IPS-18c (cell line): ENCODE measurements at regions not wholly inside any gene's neighbourhood (a gene's known extent, or its start where the extent isn't known, plus 50 kb on each side); places are given as distances from the start of the nearest gene placed in this dataset.

Experiments
- H3K4me3 ChIP-seq: 2 replicates; pipeline ENCODE4 v1.7.0; 2013; ENCODE audit warnings: low read depth, mild to moderate bottlenecking, low read length, moderate library complexity; ENCODE audit not compliant: insufficient read depth
- H3K9me3 ChIP-seq: one replicate; pipeline ENCODE4 v1.6.1; 2013; ENCODE audit warnings: mild to moderate bottlenecking, low read length, moderate library complexity; ENCODE audit not compliant: control insufficient read depth, insufficient read depth

DNA sequence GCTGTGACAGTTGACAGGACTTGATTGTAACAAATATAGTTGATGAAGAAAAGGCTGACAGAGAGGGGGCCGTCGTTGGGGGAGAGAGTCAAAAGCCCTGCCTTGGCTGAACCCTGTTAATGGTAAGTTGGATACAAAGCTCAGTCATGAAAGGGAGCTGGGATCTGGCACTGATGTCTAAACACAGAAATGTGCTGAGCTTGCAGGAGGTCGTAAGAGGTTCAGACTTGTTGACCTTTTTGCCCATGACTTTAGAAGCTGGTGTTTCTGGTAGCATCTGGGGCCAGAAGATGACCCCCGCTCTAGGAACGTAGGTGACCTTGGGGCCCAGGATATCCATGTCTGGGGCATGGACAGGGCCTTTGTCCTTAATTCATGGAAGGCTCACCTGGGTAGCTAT is 294.7 kb downstream of the TCF7L2 start:
- Histone ChIP-seq H3K9me3 (no peaks in the 10 kb centered on the region), H3K4me3 (no peak overlapping the region)

DNA sequence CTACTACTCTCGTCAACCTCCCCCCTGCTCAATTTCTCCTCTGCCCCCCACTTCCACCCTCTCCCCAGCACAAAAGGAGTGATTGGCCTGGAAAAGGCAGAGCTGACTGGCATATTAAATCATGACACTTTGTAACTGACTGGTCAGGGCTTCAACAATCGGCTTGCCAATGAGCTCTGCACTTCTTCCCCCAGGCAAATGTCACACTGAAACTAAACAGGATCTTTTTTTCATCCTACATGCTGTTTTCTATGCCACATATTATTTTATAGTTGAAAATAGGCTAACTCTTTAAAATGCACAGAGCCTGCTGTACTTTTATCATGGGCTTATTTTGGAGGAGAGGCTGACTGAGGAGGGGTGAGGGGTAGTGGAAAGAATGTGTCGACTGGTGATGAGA is 295.2 kb downstream of the TCF7L2 start:
- H3K9me3 ChIP-seq, result no peaks in the 10 kb centered on the region

DNA sequence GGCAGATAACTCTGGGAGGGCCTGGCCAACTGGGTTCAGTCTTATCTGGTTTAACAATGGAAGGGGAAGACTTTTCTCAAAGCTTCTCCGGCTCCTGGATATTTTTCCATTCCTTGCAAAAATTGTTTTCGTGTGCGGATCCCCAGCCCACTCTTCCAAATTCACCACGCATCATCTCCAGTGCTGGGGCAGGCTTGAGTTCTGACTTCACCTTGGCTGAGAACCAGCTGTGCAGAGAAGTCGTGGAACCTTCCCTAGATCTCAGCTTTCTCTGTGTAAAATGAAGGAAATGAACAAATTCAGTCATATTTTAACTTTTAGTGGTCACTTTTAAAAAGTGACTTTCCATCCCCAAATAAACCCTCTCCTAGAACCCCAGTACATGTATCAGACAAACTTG is 297.0 kb downstream of the TCF7L2 start:
- no peaks in the 10 kb centered on the region for H3K9me3 ChIP-seq
- no peak overlapping the region for H3K4me3 ChIP-seq

More for the DNA sequence above, 295.2 kb downstream of the TCF7L2 start:
- no peak overlapping the region for H3K4me3 ChIP-seq

DNA sequence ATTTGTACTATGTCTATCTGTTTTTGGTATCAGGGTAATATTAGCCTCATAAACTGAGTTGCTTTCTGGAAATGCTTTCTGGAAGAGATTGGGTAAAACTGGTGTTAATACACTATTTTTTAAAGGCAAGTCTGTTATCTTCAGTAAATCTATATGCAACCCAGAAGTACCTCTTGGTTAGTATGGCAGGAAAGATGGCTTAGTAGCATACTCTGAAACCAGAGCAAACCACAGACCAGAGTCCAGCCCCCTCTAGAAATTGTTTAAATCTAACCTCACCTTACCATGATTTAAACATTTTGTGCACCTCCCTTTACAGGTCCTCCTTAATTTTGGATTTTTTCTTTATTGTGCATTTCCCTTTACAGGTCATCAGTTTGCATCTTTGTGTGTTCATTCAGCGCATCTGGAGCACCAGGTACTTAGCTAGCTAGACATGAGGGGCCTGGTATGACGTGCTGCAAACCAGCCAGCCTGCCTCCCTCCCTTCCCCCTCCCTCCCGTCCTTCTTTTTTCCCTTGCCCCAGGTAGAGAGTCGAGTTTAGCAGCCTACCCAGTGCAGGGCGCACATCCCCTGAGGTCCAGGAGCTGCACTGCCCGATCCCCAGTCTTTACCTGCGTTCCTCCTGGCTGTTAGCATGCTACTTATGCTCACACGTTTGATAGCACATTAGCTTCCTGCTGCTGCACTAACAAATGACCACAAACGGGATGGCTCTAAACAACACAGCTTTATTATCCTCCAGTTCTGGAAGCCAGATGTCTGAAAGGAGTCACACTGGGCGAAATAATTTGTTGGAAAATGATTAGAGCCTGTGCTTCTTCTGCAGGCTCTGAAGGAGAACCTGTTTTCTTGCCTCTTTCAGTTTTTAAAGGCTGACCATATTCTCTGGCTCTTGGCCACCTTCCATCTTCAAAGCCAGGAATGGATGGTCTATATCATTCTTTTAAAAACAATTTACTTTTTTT is 299.9 kb upstream of the HABP2 start:
- H3K4me3 ChIP-seq, result no peak overlapping the region
- no peaks in the 10 kb centered on the region for H3K9me3 ChIP-seq

- H3K9me3 ChIP-seq, result no peaks in the 10 kb centered on the region
- H3K4me3 ChIP-seq, result no peak overlapping the region
These were observed 293.2 kb upstream of the HABP2 start for GRCh38 chr10:113259576-113260226.

DNA sequence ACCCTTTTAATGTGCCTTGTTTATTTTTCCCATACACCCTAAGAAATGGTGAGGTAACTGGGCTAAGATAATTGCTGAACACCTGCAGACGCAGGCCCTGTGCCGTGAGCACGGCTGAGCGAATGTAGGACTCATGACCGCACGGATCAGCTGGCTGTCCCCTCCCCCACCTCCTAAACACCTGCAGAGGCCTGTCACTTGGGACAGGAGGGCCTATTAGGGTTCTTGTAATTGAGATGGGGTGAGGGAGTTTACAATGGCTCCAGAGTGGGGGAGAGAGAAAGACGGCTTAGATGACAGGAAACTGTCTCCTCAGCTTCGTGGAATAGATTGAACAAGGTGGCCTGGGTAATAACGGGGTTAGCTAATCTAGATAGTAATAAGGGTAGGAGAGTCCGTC is 291.7 kb upstream of the HABP2 start:
- H3K4me3 ChIP-seq, result no peak overlapping the region
- no peaks in the 10 kb centered on the region for H3K9me3 ChIP-seq

DNA sequence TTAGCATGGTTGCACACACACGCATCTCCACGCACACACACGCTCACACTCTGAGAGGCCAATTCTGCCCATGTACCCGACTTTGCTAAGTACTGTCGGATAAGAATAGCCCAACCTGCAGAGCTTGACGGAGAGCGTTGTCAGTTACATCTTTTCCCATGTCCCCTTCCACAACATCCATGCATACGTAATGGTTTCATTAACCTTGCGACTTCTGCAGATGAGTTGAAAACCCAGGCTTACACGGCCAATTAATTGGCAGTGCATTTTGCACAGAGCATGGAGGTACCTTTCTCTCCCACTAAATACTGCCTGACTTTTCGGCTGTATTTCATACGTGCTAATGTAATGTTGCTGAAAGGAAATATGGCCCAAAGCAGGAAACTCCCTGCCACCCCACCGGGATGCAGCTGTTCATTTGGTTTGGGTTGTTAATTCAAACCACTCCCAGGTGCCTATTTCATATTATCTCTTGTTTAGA is 291.2 kb upstream of the HABP2 start:
- Histone ChIP-seq H3K4me3 (no peak overlapping the region), H3K9me3 (no peaks in the 10 kb centered on the region)

DNA sequence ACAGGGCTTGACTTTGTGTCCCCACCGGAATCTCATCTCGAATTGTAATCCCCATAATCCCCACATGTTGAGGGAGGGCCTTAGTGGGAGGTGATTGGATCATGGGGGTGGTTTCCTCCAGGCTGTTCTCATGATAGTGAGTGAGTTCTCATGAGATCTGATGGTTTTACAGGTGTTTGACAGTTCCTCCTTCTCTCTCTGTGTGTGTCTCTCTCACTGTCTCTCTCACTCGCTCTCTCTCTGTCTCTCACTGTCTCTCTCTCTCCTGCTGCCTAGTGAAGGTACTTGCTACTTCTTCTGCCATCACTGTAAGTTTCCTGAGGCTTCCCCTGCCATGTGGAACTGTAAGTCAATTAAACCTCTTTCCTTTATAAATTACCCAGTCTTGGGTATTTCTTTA is 289.8 kb upstream of the HABP2 start:
- no peak overlapping the region for H3K4me3 ChIP-seq
- no peaks in the 10 kb centered on the region for H3K9me3 ChIP-seq

GRCh38 chr10:113264333-113265131 is 288.3 kb upstream of the HABP2 start:
- Histone ChIP-seq H3K4me3 (no peak overlapping the region), H3K9me3 (no peaks in the 10 kb centered on the region)

DNA sequence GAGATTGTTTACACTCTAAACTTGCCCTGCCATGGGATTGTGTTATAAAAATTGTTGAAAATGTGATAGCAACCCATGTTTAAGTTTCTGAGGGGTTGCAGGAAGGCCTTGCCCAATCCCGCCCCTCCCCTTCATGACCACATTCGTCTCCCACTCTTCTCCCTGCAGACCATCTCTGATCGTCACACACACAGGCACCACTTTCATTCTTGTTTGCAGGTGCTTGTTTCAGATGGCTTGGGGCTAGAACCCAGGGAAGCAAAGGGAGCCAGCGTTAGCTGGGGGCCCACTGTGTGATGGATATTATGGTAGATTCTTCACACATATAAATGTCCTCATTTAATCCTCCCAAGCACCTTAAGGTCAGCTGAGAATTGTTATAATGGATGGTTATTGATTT is 286.7 kb upstream of the HABP2 start:
- Histone ChIP-seq H3K4me3 (no peak overlapping the region), H3K9me3 (no peaks in the 10 kb centered on the region)

GRCh38 chr10:113267619-113268562 is 285.0 kb upstream of the HABP2 start:
- H3K4me3 ChIP-seq, result no peak overlapping the region

GRCh38 chr10:113269333-113269732 is 283.5 kb upstream of the HABP2 start:
- H3K9me3 ChIP-seq, result no peaks in the 10 kb centered on the region
- H3K4me3 ChIP-seq, result no peak overlapping the region

More at GRCh38 chr10:113267619-113268562, 285.0 kb upstream of the HABP2 start:
- H3K9me3 ChIP-seq, result no peaks in the 10 kb centered on the region

DNA sequence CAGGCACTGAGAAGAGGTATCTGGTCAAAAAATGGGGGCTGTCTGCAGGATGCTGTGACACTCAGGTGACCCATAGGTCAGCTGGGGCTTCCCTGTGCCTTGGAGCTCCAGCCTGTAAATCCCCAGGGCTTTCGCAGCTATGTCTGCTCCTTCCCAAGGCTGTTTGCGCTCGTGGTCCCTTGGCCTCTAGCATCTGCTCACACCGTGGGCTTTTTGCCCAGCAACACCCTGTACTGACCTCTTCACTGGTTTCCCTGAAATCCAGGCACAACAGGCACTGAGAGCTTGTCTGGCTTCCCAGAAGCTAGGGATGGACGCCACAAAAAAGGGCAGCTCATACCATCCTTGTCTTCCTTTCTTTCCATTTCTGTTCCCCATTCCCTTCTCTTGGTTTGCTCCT is 280.3 kb upstream of the HABP2 start:
- no peak overlapping the region for H3K4me3 ChIP-seq
- no peaks in the 10 kb centered on the region for H3K9me3 ChIP-seq

DNA sequence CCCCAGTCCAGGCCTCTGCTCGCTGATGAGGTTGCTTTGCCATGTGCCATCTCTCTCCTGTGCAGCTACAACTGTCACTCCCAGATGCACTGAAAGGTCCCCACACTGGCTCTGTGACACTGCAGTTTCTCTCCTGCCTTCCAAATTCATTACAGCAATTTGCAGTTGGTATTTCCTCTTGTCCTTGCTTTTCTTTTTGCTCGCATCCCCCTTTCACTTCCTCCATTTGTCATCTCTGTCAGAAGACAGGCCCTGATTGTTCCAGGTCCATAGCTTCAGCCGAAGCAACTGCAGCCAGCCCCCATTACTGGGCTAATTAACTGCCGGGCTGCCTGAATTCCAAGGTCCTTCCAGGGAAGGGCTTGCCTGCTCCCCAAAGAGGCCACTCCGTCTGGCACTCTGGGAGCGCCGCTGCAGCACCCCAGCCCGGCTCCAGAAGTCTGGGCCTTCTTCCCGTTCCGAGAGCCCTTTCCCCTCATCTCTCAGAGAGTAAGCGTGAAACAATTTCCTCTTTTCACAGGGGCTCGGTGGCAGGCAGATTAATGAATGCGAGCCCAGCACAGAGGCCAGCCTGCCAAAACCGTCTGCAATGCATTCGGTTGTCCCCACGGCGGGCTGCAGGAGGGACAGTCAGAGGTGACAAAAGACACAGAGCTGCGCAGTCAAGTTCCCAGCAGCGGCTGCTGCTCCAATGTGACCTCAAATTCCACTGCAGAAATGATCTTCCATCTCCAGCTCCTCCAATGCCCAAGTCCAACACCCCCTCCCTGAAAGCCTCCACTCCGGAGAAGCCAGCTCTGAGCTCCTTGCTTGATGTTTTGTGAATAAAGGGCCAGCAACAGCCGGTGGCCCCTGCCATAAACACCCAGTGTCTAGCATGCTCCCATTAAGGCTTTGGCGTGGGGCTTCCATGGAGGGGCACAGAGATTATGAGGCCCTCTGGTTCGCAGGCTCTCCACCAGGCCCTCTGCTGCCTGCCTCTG is 279.4 kb upstream of the HABP2 start:
- H3K4me3 ChIP-seq, result no peak overlapping the region
- no peaks in the 10 kb centered on the region for H3K9me3 ChIP-seq

DNA sequence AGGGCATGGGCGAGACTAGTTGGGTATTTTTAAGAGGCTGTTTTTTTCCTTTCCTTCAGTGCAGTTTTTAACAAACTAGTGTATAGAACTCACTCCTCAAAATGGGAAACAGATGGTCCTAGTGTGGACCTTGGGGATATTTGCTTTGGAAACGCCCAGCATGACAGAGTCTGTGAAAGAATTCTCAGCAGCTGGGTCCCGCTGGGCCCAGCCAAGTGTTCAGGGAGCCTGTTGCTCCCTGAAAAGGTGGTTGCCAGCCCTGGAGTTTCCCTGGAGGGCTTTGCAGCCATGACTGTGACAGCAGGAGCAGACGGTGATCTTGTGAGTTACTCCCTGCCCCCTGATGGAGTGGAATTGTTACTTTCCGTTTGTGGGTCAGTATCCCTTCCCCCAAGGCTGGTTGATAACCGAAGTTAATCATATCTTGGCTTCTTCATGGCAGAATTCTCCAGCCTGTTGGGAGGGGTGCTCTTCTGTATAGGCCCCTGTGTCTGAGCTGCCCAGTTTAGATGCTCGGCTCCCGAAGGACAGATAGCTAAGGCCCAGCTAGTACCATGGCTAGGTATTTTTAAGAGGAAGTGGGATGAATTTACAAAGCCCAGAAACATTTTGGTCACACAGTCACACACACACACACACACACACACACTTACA is 278.6 kb upstream of the HABP2 start:
- H3K4me3 ChIP-seq, result no peak overlapping the region
- no peaks in the 10 kb centered on the region for H3K9me3 ChIP-seq
